ENCODE measurements at regions not wholly inside any gene's neighbourhood (a gene's known extent, or its start where the extent isn't known, plus 50 kb on each side); places are given as distances from the start of the nearest gene placed in this dataset.

- no peak overlapping the region for H3K4me3 ChIP-seq (ENCODE audit: low read depth, low read length)
- no peak for FAIRE-seq
- H3K36me3 ChIP-seq (ENCODE audit: control insufficient read depth, insufficient read depth, low read length) = no peaks in the 10 kb centered on the region
- TF ChIP-seq, protein P1, sequence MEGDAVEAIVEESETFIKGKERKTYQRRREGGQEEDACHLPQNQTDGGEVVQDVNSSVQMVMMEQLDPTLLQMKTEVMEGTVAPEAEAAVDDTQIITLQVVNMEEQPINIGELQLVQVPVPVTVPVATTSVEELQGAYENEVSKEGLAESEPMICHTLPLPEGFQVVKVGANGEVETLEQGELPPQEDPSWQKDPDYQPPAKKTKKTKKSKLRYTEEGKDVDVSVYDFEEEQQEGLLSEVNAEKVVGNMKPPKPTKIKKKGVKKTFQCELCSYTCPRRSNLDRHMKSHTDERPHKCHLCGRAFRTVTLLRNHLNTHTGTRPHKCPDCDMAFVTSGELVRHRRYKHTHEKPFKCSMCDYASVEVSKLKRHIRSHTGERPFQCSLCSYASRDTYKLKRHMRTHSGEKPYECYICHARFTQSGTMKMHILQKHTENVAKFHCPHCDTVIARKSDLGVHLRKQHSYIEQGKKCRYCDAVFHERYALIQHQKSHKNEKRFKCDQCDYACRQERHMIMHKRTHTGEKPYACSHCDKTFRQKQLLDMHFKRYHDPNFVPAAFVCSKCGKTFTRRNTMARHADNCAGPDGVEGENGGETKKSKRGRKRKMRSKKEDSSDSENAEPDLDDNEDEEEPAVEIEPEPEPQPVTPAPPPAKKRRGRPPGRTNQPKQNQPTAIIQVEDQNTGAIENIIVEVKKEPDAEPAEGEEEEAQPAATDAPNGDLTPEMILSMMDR (IDR thresholded peaks at IDR 0.05; ENCODE audit: insufficient read depth, low read length, severe bottlenecking) = no peak
- DNase-seq (ENCODE audit: low read depth) = peak; percentile 58
- no peaks in the 10 kb centered on the region for H3K27me3 ChIP-seq (ENCODE audit: control insufficient read depth, insufficient read depth, low read length)
Measured at GRCh38 chr6:154615483-154616025, 105.1 kb upstream of the CNKSR3 start.

DNA sequence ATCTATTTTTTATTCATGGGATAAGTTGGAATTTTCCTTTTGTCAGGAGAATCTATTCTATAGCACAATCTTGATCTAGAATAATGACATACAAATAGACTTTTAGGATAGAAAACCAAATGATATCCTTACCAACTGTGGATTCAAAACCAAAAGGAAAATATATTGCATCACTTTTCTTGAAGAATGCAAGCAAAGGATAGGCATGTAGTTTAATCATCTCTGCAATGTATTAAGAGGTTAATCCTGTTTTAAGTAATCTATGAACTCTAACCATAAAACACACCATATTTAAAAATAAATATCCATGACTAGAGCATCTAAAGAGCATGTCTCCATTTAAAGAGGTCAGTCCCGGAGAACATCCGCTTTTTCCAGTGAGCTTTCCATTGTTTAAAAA is 106.7 kb upstream of the CNKSR3 start:
- Histone ChIP-seq H3K36me3 (ENCODE audit: control insufficient read depth, insufficient read depth, low read length) (no peaks in the 10 kb centered on the region), H3K27me3 (ENCODE audit: control insufficient read depth, insufficient read depth, low read length) (no peaks in the 10 kb centered on the region), H3K4me3 (ENCODE audit: low read depth, low read length) (no peak overlapping the region)
- FAIRE-seq (no peak), DNase-seq (ENCODE audit: low read depth) (no peak)
- TF ChIP-seq, protein P1 (IDR thresholded peaks at IDR 0.05; ENCODE audit: insufficient read depth, low read length, severe bottlenecking) = no peak

DNA sequence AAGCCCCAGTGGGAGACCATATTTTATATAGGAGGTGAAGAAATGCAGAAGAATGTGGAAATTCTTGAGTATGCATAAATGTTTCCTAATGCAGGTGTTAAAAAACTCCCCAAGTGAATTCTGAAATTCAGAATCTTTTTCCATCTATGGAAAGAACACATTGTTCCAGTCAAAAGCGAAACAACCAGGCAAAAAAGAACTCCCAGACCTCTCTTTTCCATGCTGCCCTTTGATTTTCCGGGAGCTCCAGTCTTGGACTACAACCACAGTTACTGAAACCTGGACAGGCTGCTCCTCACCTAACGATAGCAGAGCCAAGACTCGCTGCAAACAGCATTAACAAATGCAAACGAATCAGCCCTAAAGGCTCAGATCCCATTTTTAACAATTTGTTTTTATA is 108.7 kb upstream of the CNKSR3 start:
- TF ChIP-seq, protein P1 (IDR thresholded peaks at IDR 0.05; ENCODE audit: insufficient read depth, low read length, severe bottlenecking) = no peak
- Histone ChIP-seq H3K36me3 (ENCODE audit: control insufficient read depth, insufficient read depth, low read length) (no peaks in the 10 kb centered on the region), H3K27me3 (ENCODE audit: control insufficient read depth, insufficient read depth, low read length) (no peaks in the 10 kb centered on the region), H3K4me3 (ENCODE audit: low read depth, low read length) (no peak overlapping the region)
- no peak for FAIRE-seq
- DNase-seq (ENCODE audit: low read depth) = no peak

GRCh38 chr6:154621686-154622085 is 111.2 kb upstream of the CNKSR3 start:
- Histone ChIP-seq H3K36me3 (ENCODE audit: control insufficient read depth, insufficient read depth, low read length) (no peaks in the 10 kb centered on the region), H3K27me3 (ENCODE audit: control insufficient read depth, insufficient read depth, low read length) (no peaks in the 10 kb centered on the region), H3K4me3 (ENCODE audit: low read depth, low read length) (no peak overlapping the region)
- TF ChIP-seq, protein P1 (IDR thresholded peaks at IDR 0.05; ENCODE audit: insufficient read depth, low read length, severe bottlenecking) = no peak
- FAIRE-seq (no peak), DNase-seq (ENCODE audit: low read depth) (no peak)

DNA sequence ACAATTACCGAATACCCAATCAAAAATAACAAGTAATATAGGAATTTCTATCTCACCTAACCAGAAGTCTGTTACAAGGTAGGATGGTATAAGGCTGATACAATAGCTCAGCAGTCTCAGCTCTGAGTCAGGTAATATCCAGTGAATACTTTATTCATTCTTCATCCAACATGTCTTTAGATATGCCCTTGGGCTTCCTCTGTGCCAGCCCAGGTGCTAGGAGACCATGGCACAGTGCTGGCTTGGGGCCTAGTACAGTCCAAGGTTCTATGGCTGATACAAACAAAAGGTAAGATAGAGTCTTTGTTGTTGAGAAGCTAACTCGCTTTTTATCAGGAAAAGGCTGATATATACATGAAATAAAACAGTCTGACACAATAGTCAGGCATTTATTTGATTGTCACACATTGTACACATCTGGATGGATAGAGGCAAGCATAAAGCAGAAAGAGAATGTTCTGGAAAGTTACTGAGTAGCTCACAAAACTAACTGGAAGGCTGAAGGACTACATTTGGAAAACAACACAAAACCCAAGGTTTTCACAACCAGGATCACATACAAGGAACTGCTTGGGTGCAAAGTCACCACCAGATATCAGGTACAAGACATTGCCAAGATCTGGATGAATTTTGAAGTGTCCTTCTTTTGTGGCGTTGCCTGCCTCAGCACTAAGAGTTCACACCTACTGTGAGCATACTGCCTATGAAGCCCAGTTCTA is 110.4 kb upstream of the SCAF8 start:
- no peaks in the 10 kb centered on the region for H3K36me3 ChIP-seq (ENCODE audit: control insufficient read depth, insufficient read depth, low read length)
- H3K27me3 ChIP-seq (ENCODE audit: control insufficient read depth, insufficient read depth, low read length) = no peaks in the 10 kb centered on the region
- DNase-seq (ENCODE audit: low read depth) (peak; percentile 60), FAIRE-seq (no peak)
- no peak overlapping the region for H3K4me3 ChIP-seq (ENCODE audit: low read depth, low read length)
- TF ChIP-seq, protein P1 (IDR thresholded peaks at IDR 0.05; ENCODE audit: insufficient read depth, low read length, severe bottlenecking) = no peak

DNA sequence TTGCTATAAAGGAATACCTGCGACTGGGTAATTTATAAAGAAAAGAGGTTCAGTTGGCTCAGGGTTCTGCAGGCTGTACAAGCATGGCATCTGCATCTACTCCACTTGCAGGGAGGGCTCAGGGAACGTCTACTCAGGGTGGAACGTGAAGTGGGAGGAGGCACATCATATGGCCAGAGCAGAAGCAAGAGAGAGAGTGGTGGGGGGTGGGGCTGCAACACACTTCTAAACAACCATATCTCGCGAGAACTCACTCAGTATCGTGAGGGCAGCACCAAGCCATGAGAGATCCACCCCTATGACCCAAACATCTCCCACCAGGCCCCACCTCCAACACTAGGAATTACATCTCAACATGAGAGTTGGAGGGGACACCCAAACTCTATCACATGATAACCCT is 109.8 kb upstream of the SCAF8 start:
- FAIRE-seq (no peak), DNase-seq (ENCODE audit: low read depth) (no peak)
- TF ChIP-seq, protein P1 (IDR thresholded peaks at IDR 0.05; ENCODE audit: insufficient read depth, low read length, severe bottlenecking) = no peak
- Histone ChIP-seq H3K4me3 (ENCODE audit: low read depth, low read length) (no peak overlapping the region), H3K36me3 (ENCODE audit: control insufficient read depth, insufficient read depth, low read length) (no peaks in the 10 kb centered on the region), H3K27me3 (ENCODE audit: control insufficient read depth, insufficient read depth, low read length) (no peaks in the 10 kb centered on the region)

Measured in bronchial epithelial cell (primary cell).